ENCODE measurements at regions not wholly inside any gene's neighbourhood (a gene's known extent, or its start where the extent isn't known, plus 50 kb on each side); places are given as distances from the start of the nearest gene placed in this dataset.
A peak's percentile ranks its signal among the peaks of the same experiment; 100 is the strongest.

DNA sequence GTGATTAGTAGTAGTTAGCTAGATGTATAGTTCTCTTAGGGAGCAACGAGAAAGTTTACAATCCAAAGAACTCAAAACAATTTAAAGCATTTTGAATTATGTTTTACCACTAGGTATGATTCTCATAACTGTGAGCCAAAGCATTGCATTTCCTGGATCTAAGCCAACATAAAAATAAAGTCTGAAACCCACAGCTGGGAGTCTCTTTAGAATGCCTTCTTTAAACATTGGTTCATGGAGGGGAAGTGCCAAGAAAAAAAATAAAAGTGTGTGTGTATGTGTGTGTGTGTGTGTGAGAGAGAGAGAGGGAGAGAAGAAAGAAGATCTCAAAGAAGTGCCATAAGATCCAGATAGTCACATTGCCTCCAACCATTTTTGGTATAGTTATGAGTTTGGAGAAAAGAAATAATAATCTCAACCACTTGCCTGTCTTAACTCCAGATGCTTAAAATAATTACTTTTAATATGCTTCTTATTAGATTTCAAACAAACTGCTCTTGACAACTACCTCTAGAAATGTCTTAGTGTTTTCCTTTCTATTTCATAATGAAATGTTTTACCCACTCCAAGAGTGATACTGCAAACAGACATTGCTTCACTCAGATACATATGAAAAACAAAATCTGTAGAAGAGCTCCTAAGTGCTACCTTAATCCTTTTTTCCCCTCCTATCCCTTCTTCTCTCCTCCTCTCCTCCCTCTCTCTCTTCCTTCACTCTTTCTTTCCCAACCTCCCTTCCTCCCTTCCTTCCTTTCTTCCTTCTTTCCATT is 554.1 kb downstream of the KCTD12 start:
- no peak for TF ChIP-seq EZH2phosphoT487 (IDR thresholded peaks at IDR 0.05; ENCODE audit: low read length)
- Histone ChIP-seq H3K27me3 (replicated peaks; ENCODE audit: insufficient read depth, low read length) (no peaks in the 10 kb centered on the region), H3K4me2 (ENCODE audit: low read depth, low read length) (peak overlapping the region; percentile 66)

DNA sequence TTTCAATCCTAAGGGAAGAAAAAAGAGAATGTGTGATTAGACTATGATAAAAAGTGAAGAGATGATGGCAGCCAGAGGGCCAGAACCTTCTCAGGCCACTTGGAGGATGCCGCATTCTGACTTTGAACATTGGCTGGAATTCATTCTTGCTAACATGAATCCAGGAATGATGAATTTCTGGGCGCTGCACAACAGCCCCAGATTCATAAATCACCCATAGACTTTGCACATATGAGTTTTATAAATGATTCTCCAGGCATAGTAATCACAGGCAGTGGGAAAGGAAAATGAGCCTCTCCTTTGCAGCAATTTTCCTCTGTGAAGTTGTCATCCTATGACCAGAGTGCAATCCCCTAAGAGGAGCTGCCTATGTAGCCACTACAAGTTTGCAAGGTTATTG is 555.4 kb downstream of the KCTD12 start:
- Histone ChIP-seq H3K4me3 (ENCODE audit: low read length) (no peak overlapping the region), H3K79me2 (ENCODE audit: low read length) (no peaks in the 10 kb centered on the region), H3F3A (ENCODE audit: insufficient read depth, low read length) (peaks cover 16% of the 10 kb centered on the region), H3K4me2 (ENCODE audit: low read depth, low read length) (no peak overlapping the region), H3K27ac (ENCODE audit: low read length) (no peak overlapping the region), H3K9ac (ENCODE audit: low read length) (no peak overlapping the region), H2AFZ (ENCODE audit: low read length) (no peak overlapping the region), H3K36me3 (replicated peaks; ENCODE audit: insufficient read depth, low read length) (no peaks in the 10 kb centered on the region), H3K27me3 (replicated peaks; ENCODE audit: insufficient read depth, low read length) (no peaks in the 10 kb centered on the region), H4K20me1 (ENCODE audit: insufficient read depth, low read length) (no peaks in the 10 kb centered on the region), H3K4me1 (ENCODE audit: low read length) (peaks cover 40% of the 10 kb centered on the region), H3K9me3 (replicated peaks; ENCODE audit: insufficient read depth, low read length) (no peaks in the 10 kb centered on the region), H3K9me2 (replicated peaks; ENCODE audit: insufficient read depth, low read length) (no peaks in the 10 kb centered on the region)
- TF ChIP-seq, protein P1, sequence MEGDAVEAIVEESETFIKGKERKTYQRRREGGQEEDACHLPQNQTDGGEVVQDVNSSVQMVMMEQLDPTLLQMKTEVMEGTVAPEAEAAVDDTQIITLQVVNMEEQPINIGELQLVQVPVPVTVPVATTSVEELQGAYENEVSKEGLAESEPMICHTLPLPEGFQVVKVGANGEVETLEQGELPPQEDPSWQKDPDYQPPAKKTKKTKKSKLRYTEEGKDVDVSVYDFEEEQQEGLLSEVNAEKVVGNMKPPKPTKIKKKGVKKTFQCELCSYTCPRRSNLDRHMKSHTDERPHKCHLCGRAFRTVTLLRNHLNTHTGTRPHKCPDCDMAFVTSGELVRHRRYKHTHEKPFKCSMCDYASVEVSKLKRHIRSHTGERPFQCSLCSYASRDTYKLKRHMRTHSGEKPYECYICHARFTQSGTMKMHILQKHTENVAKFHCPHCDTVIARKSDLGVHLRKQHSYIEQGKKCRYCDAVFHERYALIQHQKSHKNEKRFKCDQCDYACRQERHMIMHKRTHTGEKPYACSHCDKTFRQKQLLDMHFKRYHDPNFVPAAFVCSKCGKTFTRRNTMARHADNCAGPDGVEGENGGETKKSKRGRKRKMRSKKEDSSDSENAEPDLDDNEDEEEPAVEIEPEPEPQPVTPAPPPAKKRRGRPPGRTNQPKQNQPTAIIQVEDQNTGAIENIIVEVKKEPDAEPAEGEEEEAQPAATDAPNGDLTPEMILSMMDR (IDR thresholded peaks at IDR 0.05; ENCODE audit: low read length), result no peak
- no peak for TF ChIP-seq EZH2 (optimal IDR thresholded peaks at IDR 0.05; ENCODE audit: low read depth, low read length)
- no peak for TF ChIP-seq EZH2phosphoT487 (IDR thresholded peaks at IDR 0.05; ENCODE audit: low read length)
- no peak for DNase-seq

More for the DNA sequence above, 554.1 kb downstream of the KCTD12 start:
- Histone ChIP-seq H2AFZ (ENCODE audit: low read length) (peak overlapping the region; percentile 51; the same call in 1 of the 2 replicates), H3K9me3 (replicated peaks; ENCODE audit: insufficient read depth, low read length) (no peaks in the 10 kb centered on the region), H3K4me3 (ENCODE audit: low read length) (no peak overlapping the region; the same call in 1 of the 2 replicates), H3K4me1 (ENCODE audit: low read length) (peaks cover 29% of the 10 kb centered on the region), H3K27ac (ENCODE audit: low read length) (peak overlapping the region; percentile 57; the same call in 1 of the 2 replicates), H3K9ac (ENCODE audit: low read length) (peak overlapping the region; percentile 2; the same call in 1 of the 2 replicates), H4K20me1 (ENCODE audit: insufficient read depth, low read length) (no peaks in the 10 kb centered on the region), H3F3A (ENCODE audit: insufficient read depth, low read length) (peaks cover 16% of the 10 kb centered on the region), H3K79me2 (ENCODE audit: low read length) (no peaks in the 10 kb centered on the region), H3K9me2 (replicated peaks; ENCODE audit: insufficient read depth, low read length) (no peaks in the 10 kb centered on the region), H3K36me3 (replicated peaks; ENCODE audit: insufficient read depth, low read length) (no peaks in the 10 kb centered on the region)
- peak; percentile 85 for DNase-seq

DNA sequence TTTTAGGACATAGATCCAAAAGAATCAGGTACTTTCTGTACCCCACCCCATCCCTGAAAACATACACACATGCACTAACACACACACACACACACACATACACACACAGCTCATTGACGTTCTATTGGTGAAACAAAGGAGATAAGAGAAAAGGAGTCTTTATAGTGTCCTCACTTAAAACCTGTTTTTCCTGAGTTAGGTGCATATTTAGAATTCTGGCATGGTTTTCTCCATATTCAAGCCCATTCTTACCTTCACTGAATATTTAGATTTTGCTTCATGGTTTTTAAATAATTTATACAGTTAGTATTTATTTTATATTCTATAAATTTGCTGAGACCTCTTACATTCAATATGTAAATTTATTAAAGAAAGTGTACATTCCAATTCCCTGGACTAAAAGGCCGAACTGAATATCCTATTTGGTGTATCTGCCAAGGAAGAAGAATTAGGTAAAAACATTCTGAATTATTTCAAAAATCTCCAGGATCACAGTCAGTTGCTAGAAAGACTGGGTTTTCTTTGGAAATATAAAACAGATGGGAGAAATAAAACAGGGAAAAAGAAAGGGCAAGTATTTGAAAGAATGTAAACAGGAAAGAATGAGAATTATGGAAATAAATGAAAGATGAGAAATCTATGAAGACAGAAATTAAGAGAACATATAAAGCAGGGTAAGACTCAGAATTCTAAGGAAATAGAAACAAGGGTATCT is 556.2 kb downstream of the KCTD12 start:
- Histone ChIP-seq H3K79me2 (ENCODE audit: low read length) (no peaks in the 10 kb centered on the region), H3K4me2 (ENCODE audit: low read depth, low read length) (no peak overlapping the region), H2AFZ (ENCODE audit: low read length) (no peak overlapping the region), H3K9me3 (replicated peaks; ENCODE audit: insufficient read depth, low read length) (no peaks in the 10 kb centered on the region), H3K27me3 (replicated peaks; ENCODE audit: insufficient read depth, low read length) (no peaks in the 10 kb centered on the region), H3K9me2 (replicated peaks; ENCODE audit: insufficient read depth, low read length) (no peaks in the 10 kb centered on the region), H3K4me1 (ENCODE audit: low read length) (peaks cover 43% of the 10 kb centered on the region), H3K9ac (ENCODE audit: low read length) (no peak overlapping the region), H3K27ac (ENCODE audit: low read length) (no peak overlapping the region), H4K20me1 (ENCODE audit: insufficient read depth, low read length) (no peaks in the 10 kb centered on the region), H3K4me3 (ENCODE audit: low read length) (no peak overlapping the region), H3K36me3 (replicated peaks; ENCODE audit: insufficient read depth, low read length) (no peaks in the 10 kb centered on the region), H3F3A (ENCODE audit: insufficient read depth, low read length) (peaks cover 16% of the 10 kb centered on the region)
- TF ChIP-seq EZH2 (optimal IDR thresholded peaks at IDR 0.05; ENCODE audit: low read depth, low read length), result no peak
- TF ChIP-seq EZH2phosphoT487 (IDR thresholded peaks at IDR 0.05; ENCODE audit: low read length), result no peak
- TF ChIP-seq, protein P1 (IDR thresholded peaks at IDR 0.05; ENCODE audit: low read length), result no peak
- no peak for DNase-seq

Measured in MM.1S (cell line).